SU-DHL-6 (cell line): ENCODE measurements at regions not wholly inside any gene's neighbourhood (a gene's known extent, or its start where the extent isn't known, plus 50 kb on each side); places are given as distances from the start of the nearest gene placed in this dataset.

Source experiments
- EZH2phosphoT487 ChIP-seq: fragments of 200-600 bp; sonication (generic), shearing (Covaris generic); conservative IDR thresholded peaks from 2 replicates; pipeline ENCODE4 v1.6.1; 2018; ENCODE audit warnings: mild to moderate bottlenecking, antibody characterized with exemption, low read length, moderate library complexity, mixed read lengths
- TF ChIP-seq, protein P1 (sequence below): fragments of 200-600 bp; sonication (generic); IDR thresholded peaks from one replicate; pipeline ENCODE4 v1.5.1; 2017; ENCODE audit warnings: antibody characterized with exemption, mild to moderate bottlenecking, low read length, moderate library complexity; ENCODE audit not compliant: insufficient read depth, poor library complexity, severe bottlenecking

GRCh38 chr12:114172135-114172534 is 206.0 kb upstream of the RBM19 start:
- TF ChIP-seq, protein P1, sequence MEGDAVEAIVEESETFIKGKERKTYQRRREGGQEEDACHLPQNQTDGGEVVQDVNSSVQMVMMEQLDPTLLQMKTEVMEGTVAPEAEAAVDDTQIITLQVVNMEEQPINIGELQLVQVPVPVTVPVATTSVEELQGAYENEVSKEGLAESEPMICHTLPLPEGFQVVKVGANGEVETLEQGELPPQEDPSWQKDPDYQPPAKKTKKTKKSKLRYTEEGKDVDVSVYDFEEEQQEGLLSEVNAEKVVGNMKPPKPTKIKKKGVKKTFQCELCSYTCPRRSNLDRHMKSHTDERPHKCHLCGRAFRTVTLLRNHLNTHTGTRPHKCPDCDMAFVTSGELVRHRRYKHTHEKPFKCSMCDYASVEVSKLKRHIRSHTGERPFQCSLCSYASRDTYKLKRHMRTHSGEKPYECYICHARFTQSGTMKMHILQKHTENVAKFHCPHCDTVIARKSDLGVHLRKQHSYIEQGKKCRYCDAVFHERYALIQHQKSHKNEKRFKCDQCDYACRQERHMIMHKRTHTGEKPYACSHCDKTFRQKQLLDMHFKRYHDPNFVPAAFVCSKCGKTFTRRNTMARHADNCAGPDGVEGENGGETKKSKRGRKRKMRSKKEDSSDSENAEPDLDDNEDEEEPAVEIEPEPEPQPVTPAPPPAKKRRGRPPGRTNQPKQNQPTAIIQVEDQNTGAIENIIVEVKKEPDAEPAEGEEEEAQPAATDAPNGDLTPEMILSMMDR: no peak
- TF ChIP-seq EZH2phosphoT487: no peak
